Thyroid gland (tissue), 4 donors: ENCODE measurements at regions not wholly inside any gene's neighbourhood (a gene's known extent, or its start where the extent isn't known, plus 50 kb on each side); places are given as distances from the start of the nearest gene placed in this dataset.

Source experiments
- DNase-seq, 2 donors: peaks; one replicate each; pipeline ENCODE4 v3.0.0-alpha.2; 2019
- H3K27ac ChIP-seq, 3 donors: fragments of 200-600 bp; sonication (generic); 1 replicate in 2 of 3; 2 replicates in 1 of 3; pipeline ENCODE4 v1.5.1; 2016 to 2019; ENCODE audit warnings: mild to moderate bottlenecking in 1 of 3, moderate library complexity in 1 of 3
- H3K27me3 ChIP-seq: fragments of 200-600 bp; sonication (generic); one replicate; pipeline ENCODE4 v1.5.1; 2019
- H3K36me3 ChIP-seq, 2 donors: fragments of 200-600 bp; sonication (generic); one replicate each; pipeline ENCODE4 v1.5.1; 2016 to 2019
- H3K4me1 ChIP-seq, 2 donors: fragments of 200-600 bp; sonication (generic); one replicate each; pipeline ENCODE4 v1.5.1; 2017 to 2019
- H3K4me3 ChIP-seq, 3 donors: fragments of 200-600 bp; sonication (generic); replicated peaks in 1 of 3; 1 replicate in 2 of 3; 2 replicates in 1 of 3; pipeline ENCODE4 v1.5.1; 2016; ENCODE audit warnings: mild to moderate bottlenecking in 1 of 3
- H3K9me3 ChIP-seq: fragments of 200-600 bp; sonication (generic); one replicate; pipeline ENCODE4 v1.5.1; 2017
- CTCF ChIP-seq, 6 experiments: fragments of 200-600 bp in 3 of 6; fragments of 450-650 bp in 3 of 6; sonication (generic) in 3 of 6; IDR thresholded peaks; one replicate each; pipeline ENCODE4 v1.5.1; 2016 to 2019; ENCODE audit warnings: antibody characterized with exemption in 6 of 6, mild to moderate bottlenecking in 2 of 6, inconsistent platforms in 1 of 6, moderate library complexity in 1 of 6
- POLR2A ChIP-seq, 2 donors: fragments of 450-650 bp; IDR thresholded peaks; one replicate each; pipeline ENCODE4 v1.6.1; 2017; ENCODE audit warnings: antibody characterized with exemption in 2 of 2, mild to moderate bottlenecking in 2 of 2, moderate library complexity in 1 of 2
- WGBS, 2 donors: methylation state at CpG; one replicate each; pipeline ENCODE4 v1.1.5; 2017; 5-methylcytosine and 5-hydroxymethylcytosine counted together
- intact Hi-C: fragments of 100-400 bp; cut with DNase I; formaldehyde crosslinking; loops from one replicate; pipeline ENCODE4 v1.15.1; 2023

GRCh38 chr1:38551318-38552307 is 308.0 kb downstream of the RRAGC start:
- DNase-seq = no peak
- no peak for TF ChIP-seq CTCF (IDR thresholded peaks at IDR 0.05)
- TF ChIP-seq POLR2A (IDR thresholded peaks at IDR 0.05) = no peak

GRCh38 chr1:38549191-38549590 is 310.4 kb downstream of the RRAGC start:
- H3K4me1 ChIP-seq = no peaks in the 10 kb centered on the region
- WGBS, 2 donors = 81 to 91% methylated on average over 3 of the region's 3 CpGs
- no peak for DNase-seq
- intact Hi-C loops = no loop called here
- TF ChIP-seq POLR2A (IDR thresholded peaks at IDR 0.05) (no peak), CTCF (IDR thresholded peaks at IDR 0.05) (no peak)
- no peaks in the 10 kb centered on the region for H3K36me3 ChIP-seq
- no peaks in the 10 kb centered on the region for H3K27me3 ChIP-seq
- no peaks in the 10 kb centered on the region for H3K9me3 ChIP-seq
- H3K4me3 ChIP-seq = no peak overlapping the region
- H3K27ac ChIP-seq = no peak overlapping the region

More at GRCh38 chr1:38551318-38552307, 308.0 kb downstream of the RRAGC start:
- intact Hi-C loops = no loop called here
- 84 to 87% methylated on average over 19 of the region's 19 CpGs for WGBS, 2 donors
- H3K27me3 ChIP-seq = no peaks in the 10 kb centered on the region
- H3K27ac ChIP-seq = no peak overlapping the region
- H3K36me3 ChIP-seq = no peaks in the 10 kb centered on the region
- H3K9me3 ChIP-seq = no peaks in the 10 kb centered on the region
- H3K4me3 ChIP-seq = no peak overlapping the region
- H3K4me1 ChIP-seq = no peaks in the 10 kb centered on the region

- Histone ChIP-seq H3K4me1 (no peaks in the 10 kb centered on the region), H3K9me3 (no peaks in the 10 kb centered on the region), H3K36me3 (no peaks in the 10 kb centered on the region), H3K27me3 (no peaks in the 10 kb centered on the region), H3K4me3 (no peak overlapping the region), H3K27ac (no peak overlapping the region)
- intact Hi-C loops = no loop called here
- no peak for DNase-seq
- TF ChIP-seq POLR2A (IDR thresholded peaks at IDR 0.05) (no peak), CTCF (IDR thresholded peaks at IDR 0.05) (no peak)
- WGBS, 2 donors = 80 to 90% methylated on average over 6 of the region's 6 CpGs
Observed at GRCh38 chr1:38547321-38547720, 312.3 kb downstream of the RRAGC start.

GRCh38 chr1:38546636-38547035 is 312.9 kb downstream of the RRAGC start:
- Histone ChIP-seq H3K36me3 (no peaks in the 10 kb centered on the region), H3K4me1 (no peaks in the 10 kb centered on the region), H3K27ac (no peak overlapping the region), H3K27me3 (no peaks in the 10 kb centered on the region), H3K9me3 (no peaks in the 10 kb centered on the region), H3K4me3 (no peak overlapping the region)
- no peak for DNase-seq
- TF ChIP-seq CTCF (IDR thresholded peaks at IDR 0.05) = no peak
- WGBS, 2 donors = 33 to 38% methylated on average over 5 to 6 of the region's 6 CpGs
- intact Hi-C loops = no loop called here

- WGBS, 2 donors = 68 to 71% methylated on average over 4 of the region's 4 CpGs
- Histone ChIP-seq H3K4me3 (no peak overlapping the region), H3K4me1 (no peaks in the 10 kb centered on the region), H3K36me3 (no peaks in the 10 kb centered on the region), H3K27me3 (no peaks in the 10 kb centered on the region), H3K27ac (no peak overlapping the region), H3K9me3 (no peaks in the 10 kb centered on the region)
- TF ChIP-seq POLR2A (IDR thresholded peaks at IDR 0.05) = no peak
- no peak for TF ChIP-seq CTCF (IDR thresholded peaks at IDR 0.05)
- intact Hi-C loops = no loop called here
- DNase-seq = no peak
Observed at GRCh38 chr1:38541223-38541622, 318.3 kb downstream of the RRAGC start.
